Naive thymus-derived CD4-positive, alpha-beta T cell (primary cell): ENCODE measurements at regions not wholly inside any gene's neighbourhood (a gene's known extent, or its start where the extent isn't known, plus 50 kb on each side); places are given as distances from the start of the nearest gene placed in this dataset.

Source experiments
- ATAC-seq: fragments of 150-1000 bp; cut with Tn5 transposase; 2 replicates; pipeline ENCODE4 v1.10.0; 2021; ENCODE audit warnings: mild to moderate bottlenecking, moderate library complexity
- CTCF ChIA-PET: fragments of 350-600 bp; sonication (Branson Sonifier 250); formaldehyde crosslinking; loops from one replicate; lab custom pipeline; 2021; ENCODE audit warnings: antibody characterized with exemption; lab: Charles Lee
- POLR2A ChIA-PET: fragments of 350-600 bp; sonication (Branson Sonifier 250); formaldehyde crosslinking; loops from one replicate; lab custom pipeline; 2021; ENCODE audit warnings: antibody characterized with exemption, inconsistent platforms; lab: Charles Lee
- DNase-seq, 9 donors: peaks; one replicate each; pipeline versions ENCODE4 v3.0.0 to v3.0.0-alpha.2; 2020 to 2022; ENCODE audit warnings: mixed read lengths in 1 of 9
- H3K27ac ChIP-seq: one replicate; pipeline ENCODE4 v1.7.0; 2013; ENCODE audit warnings: mild to moderate bottlenecking, low read depth, low read length, moderate library complexity
- H3K27me3 ChIP-seq, 2 donors: one replicate each; pipeline ENCODE4 v1.7.0; 2013; ENCODE audit warnings: low read length in 2 of 2, mild to moderate bottlenecking in 2 of 2, moderate library complexity in 2 of 2; ENCODE audit not compliant: control insufficient read depth in 2 of 2, insufficient read depth in 2 of 2
- H3K36me3 ChIP-seq, 3 experiments: 1 replicate in 2 of 3; 2 replicates in 1 of 3; pipeline ENCODE4 v1.7.0; 2013; ENCODE audit warnings: low read length in 3 of 3, mild to moderate bottlenecking in 3 of 3, moderate library complexity in 1 of 3; ENCODE audit not compliant: insufficient read depth in 3 of 3, control insufficient read depth in 2 of 3
- H3K4me1 ChIP-seq, 2 donors: one replicate each; pipeline ENCODE4 v1.7.0; 2013; ENCODE audit warnings: low read length in 2 of 2, mild to moderate bottlenecking in 2 of 2, moderate library complexity in 1 of 2; ENCODE audit not compliant: control insufficient read depth in 2 of 2, insufficient read depth in 2 of 2
- H3K4me3 ChIP-seq: 2 replicates; pipeline ENCODE4 v1.7.0; 2013; ENCODE audit warnings: mild to moderate bottlenecking, low read length
- H3K9me3 ChIP-seq, 3 experiments: 1 replicate in 2 of 3; 2 replicates in 1 of 3; pipeline ENCODE4 v1.7.0; 2013; ENCODE audit warnings: low read length in 3 of 3; ENCODE audit not compliant: control insufficient read depth in 2 of 3
- H3K27ac Mint-ChIP-seq, 9 donors: one replicate each; pipeline ENCODE4 v1.8.0; 2020 to 2022; ENCODE audit warnings: mixed read lengths in 9 of 9, mild to moderate bottlenecking in 8 of 9, moderate library complexity in 5 of 9, inconsistent platforms in 2 of 9
- H3K27me3 Mint-ChIP-seq, 5 donors: one replicate each; pipeline ENCODE4 v1.8.0; 2021 to 2022; ENCODE audit warnings: mixed read lengths in 5 of 5, mild to moderate bottlenecking in 1 of 5
- H3K36me3 Mint-ChIP-seq, 5 donors: one replicate each; pipeline ENCODE4 v1.8.0; 2020 to 2022; ENCODE audit warnings: mixed read lengths in 5 of 5, mild to moderate bottlenecking in 3 of 5, inconsistent platforms in 1 of 5
- H3K4me1 Mint-ChIP-seq, 7 donors: one replicate each; pipeline ENCODE4 v1.8.0; 2020 to 2022; ENCODE audit warnings: mixed read lengths in 7 of 7, mild to moderate bottlenecking in 3 of 7, inconsistent platforms in 1 of 7
- H3K4me3 Mint-ChIP-seq, 10 donors: one replicate each; pipeline ENCODE4 v1.8.0; 2020 to 2022; ENCODE audit warnings: mild to moderate bottlenecking in 10 of 10, mixed read lengths in 10 of 10, moderate library complexity in 6 of 10, inconsistent platforms in 2 of 10
- H3K9me3 Mint-ChIP-seq, 11 donors: one replicate each; pipeline ENCODE4 v1.8.0; 2020 to 2022; ENCODE audit warnings: mixed read lengths in 11 of 11, mild to moderate bottlenecking in 4 of 11, inconsistent platforms in 1 of 11, moderate library complexity in 1 of 11
- intact Hi-C, 2 donors: fragments of 100-400 bp; cut with micrococcal nuclease; formaldehyde crosslinking; loops; one replicate each; pipeline ENCODE4 v1.15.1; 2023

- Mint-ChIP-seq H3K27me3 (peaks cover 0 to 10% (median 0%) of the 10 kb centered on the region in 5 donors), H3K27ac (no peak overlapping the region), H3K9me3 (peaks cover 0 to 10% (median 0%) of the 10 kb centered on the region in 11 donors), H3K4me1 (no peaks in the 10 kb centered on the region), H3K4me3 (no peak overlapping the region), H3K36me3 (no peaks in the 10 kb centered on the region)
- ChIA-PET POLR2A (no interaction called here), CTCF (no interaction called here)
- H3K9me3 ChIP-seq: no peaks in the 10 kb centered on the region
- intact Hi-C loops: no loop called here
- no peak overlapping the region for H3K27ac ChIP-seq
- no peaks in the 10 kb centered on the region for H3K27me3 ChIP-seq
- H3K36me3 ChIP-seq: no peaks in the 10 kb centered on the region
- H3K4me3 ChIP-seq: no peak overlapping the region
- ATAC-seq (no peak), DNase-seq (no peak)
- H3K4me1 ChIP-seq: no peaks in the 10 kb centered on the region
These were observed 287.0 kb upstream of the ESRRG start for GRCh38 chr1:217010253-217010652.

DNA sequence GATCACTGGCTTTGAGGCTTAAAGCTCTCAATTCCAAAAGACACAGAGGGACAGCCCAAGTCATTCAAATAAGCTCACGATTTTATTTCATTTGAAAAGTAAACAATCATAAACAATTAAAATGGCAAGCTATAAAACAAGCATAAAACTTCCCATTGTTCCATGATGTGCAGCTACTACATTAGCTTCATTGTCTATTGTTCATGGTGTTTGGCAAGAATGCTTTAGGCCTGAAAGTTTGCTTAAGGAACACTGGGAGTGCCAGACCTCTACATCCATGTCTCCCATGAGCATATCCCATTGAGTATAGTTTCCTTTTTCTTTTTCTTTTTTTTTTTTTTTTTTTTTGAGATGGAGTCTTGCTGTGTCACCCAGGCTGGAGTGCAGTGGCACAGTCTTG, 286.1 kb upstream of the ESRRG start:
- Histone ChIP-seq H3K36me3 (no peaks in the 10 kb centered on the region), H3K4me3 (no peak overlapping the region), H3K9me3 (no peaks in the 10 kb centered on the region), H3K27ac (no peak overlapping the region), H3K4me1 (no peaks in the 10 kb centered on the region), H3K27me3 (no peaks in the 10 kb centered on the region)
- Mint-ChIP-seq H3K4me3 (no peak overlapping the region), H3K27me3 (peaks cover 0 to 10% (median 0%) of the 10 kb centered on the region in 5 donors), H3K4me1 (no peaks in the 10 kb centered on the region), H3K9me3 (peaks cover 0 to 10% (median 0%) of the 10 kb centered on the region in 11 donors), H3K36me3 (no peaks in the 10 kb centered on the region), H3K27ac (no peak overlapping the region)
- CTCF ChIA-PET: no interaction called here
- DNase-seq (no peak), ATAC-seq (no peak)
- POLR2A ChIA-PET: no interaction called here
- intact Hi-C loops: no loop called here

DNA sequence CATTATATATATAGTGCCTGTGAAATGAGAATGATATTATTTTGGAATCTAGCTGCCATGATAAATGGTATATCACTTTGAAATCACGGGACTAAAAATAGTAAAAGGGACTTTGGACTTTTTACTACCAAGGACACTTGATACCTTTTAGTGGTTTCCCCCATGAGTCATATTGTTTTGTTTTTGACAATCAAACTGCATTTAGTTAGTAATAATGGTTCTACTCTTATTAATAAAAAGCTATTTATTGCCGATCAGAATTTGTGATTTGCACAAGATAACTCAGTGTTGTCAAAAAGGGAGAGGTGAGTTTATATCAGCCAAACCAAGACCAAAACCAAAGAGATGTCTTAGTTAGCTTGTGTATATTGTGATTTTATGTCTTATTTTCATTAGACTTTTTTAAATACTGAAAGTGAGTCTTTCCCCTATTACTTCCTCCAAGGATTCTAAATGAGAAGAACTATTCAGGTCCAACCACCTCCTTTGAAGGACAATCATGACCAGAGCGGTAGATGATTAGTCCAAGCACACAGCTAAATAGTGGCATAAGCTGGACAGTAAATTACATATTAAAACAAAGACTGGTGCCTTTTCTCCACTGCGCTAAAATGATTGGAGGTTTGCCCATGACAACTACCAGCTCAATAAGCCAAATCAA, 281.7 kb upstream of the ESRRG start:
- no peaks in the 10 kb centered on the region for H3K36me3 Mint-ChIP-seq
- POLR2A ChIA-PET: no interaction called here
- peaks cover 0 to 3% (median 0%) of the 10 kb centered on the region in 5 donors for H3K27me3 Mint-ChIP-seq
- no peak overlapping the region for H3K4me3 Mint-ChIP-seq
- intact Hi-C loops: no loop called here
- no peak overlapping the region for H3K27ac ChIP-seq
- H3K9me3 Mint-ChIP-seq: peaks cover 0 to 7% (median 0%) of the 10 kb centered on the region in 11 donors
- no peaks in the 10 kb centered on the region for H3K9me3 ChIP-seq
- no peaks in the 10 kb centered on the region for H3K36me3 ChIP-seq
- H3K4me3 ChIP-seq: no peak overlapping the region
- CTCF ChIA-PET: no interaction called here
- H3K4me1 ChIP-seq: no peaks in the 10 kb centered on the region
- H3K27me3 ChIP-seq: no peaks in the 10 kb centered on the region
- ATAC-seq: no peak
- no peak for DNase-seq
- H3K27ac Mint-ChIP-seq: no peak overlapping the region
- no peaks in the 10 kb centered on the region for H3K4me1 Mint-ChIP-seq

- intact Hi-C loops: no loop called here
- H3K9me3 Mint-ChIP-seq: peaks cover 0 to 7% (median 0%) of the 10 kb centered on the region in 11 donors
- DNase-seq: no peak
- no peaks in the 10 kb centered on the region for H3K36me3 ChIP-seq
- no peaks in the 10 kb centered on the region for H3K9me3 ChIP-seq
- no peak for ATAC-seq
- no peak overlapping the region for H3K27ac Mint-ChIP-seq
- H3K27ac ChIP-seq: no peak overlapping the region
- H3K4me1 Mint-ChIP-seq: no peaks in the 10 kb centered on the region
- H3K4me1 ChIP-seq: no peaks in the 10 kb centered on the region
- no peaks in the 10 kb centered on the region for H3K36me3 Mint-ChIP-seq
- POLR2A ChIA-PET: no interaction called here
- CTCF ChIA-PET: no interaction called here
- H3K4me3 ChIP-seq: no peak overlapping the region
- H3K27me3 Mint-ChIP-seq: peaks cover 0 to 3% (median 0%) of the 10 kb centered on the region in 5 donors
- H3K27me3 ChIP-seq: no peaks in the 10 kb centered on the region
- H3K4me3 Mint-ChIP-seq: no peak overlapping the region
These were observed 280.1 kb upstream of the ESRRG start for GRCh38 chr1:217003355-217003754.

DNA sequence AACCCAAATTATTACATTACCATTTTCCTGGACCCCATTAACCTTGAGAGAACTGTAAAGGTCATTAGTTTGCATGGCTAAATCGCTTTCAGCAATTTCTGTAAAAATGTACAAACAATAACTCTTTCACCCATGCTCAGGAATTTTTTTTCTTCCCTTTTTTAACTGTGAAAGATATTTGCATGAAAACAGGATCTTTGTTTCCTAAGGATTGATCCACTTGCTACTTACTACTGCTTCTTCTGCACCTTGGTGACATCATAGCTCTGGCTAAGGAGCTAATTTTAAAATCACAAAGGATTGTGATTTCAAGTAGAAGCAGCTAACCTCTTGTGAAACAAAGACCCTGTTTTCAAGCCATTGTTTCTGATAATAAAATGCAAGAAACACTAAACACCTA, 274.6 kb upstream of the ESRRG start:
- no peak overlapping the region for H3K27ac Mint-ChIP-seq
- H3K4me1 Mint-ChIP-seq: no peaks in the 10 kb centered on the region
- peaks cover 0 to 17% (median 2%) of the 10 kb centered on the region in 11 donors for H3K9me3 Mint-ChIP-seq
- Histone ChIP-seq H3K4me3 (no peak overlapping the region), H3K9me3 (no peaks in the 10 kb centered on the region), H3K4me1 (no peaks in the 10 kb centered on the region), H3K27ac (no peak overlapping the region), H3K36me3 (no peaks in the 10 kb centered on the region), H3K27me3 (no peaks in the 10 kb centered on the region)
- intact Hi-C loops: no loop called here
- POLR2A ChIA-PET: no interaction called here
- H3K27me3 Mint-ChIP-seq: peaks cover 0 to 3% (median 0%) of the 10 kb centered on the region in 5 donors
- CTCF ChIA-PET: no interaction called here
- no peaks in the 10 kb centered on the region for H3K36me3 Mint-ChIP-seq
- DNase-seq (no peak), ATAC-seq (no peak)
- no peak overlapping the region for H3K4me3 Mint-ChIP-seq

DNA sequence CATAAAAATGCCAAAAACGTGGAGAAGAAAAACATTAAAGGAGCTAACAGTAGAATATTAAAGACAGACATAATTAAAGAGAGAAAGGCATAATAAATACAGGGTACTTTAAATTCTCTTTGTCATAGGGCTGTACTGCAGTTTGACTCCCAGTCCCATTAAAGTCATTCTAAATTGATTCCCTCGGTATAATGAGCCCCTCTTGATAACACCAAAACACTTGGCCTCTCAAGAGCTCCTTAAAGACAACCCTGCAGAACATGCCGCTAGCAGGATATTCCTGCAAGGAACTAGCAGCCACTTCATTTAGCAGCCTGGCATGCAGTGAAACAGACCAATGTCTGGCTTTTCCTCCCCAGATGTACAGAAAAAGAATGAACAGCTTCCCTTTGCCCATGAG, 273.8 kb upstream of the ESRRG start:
- no peaks in the 10 kb centered on the region for H3K9me3 ChIP-seq
- H3K4me3 Mint-ChIP-seq: no peak overlapping the region
- no peaks in the 10 kb centered on the region for H3K4me1 ChIP-seq
- no peak overlapping the region for H3K27ac Mint-ChIP-seq
- no peak overlapping the region for H3K27ac ChIP-seq
- no peak overlapping the region for H3K4me3 ChIP-seq
- peaks cover 0 to 20% (median 4%) of the 10 kb centered on the region in 11 donors for H3K9me3 Mint-ChIP-seq
- no peak for DNase-seq
- POLR2A ChIA-PET: no interaction called here
- no peaks in the 10 kb centered on the region for H3K4me1 Mint-ChIP-seq
- H3K27me3 Mint-ChIP-seq: peaks cover 0 to 3% (median 0%) of the 10 kb centered on the region in 5 donors
- no peaks in the 10 kb centered on the region for H3K27me3 ChIP-seq
- no peaks in the 10 kb centered on the region for H3K36me3 Mint-ChIP-seq
- CTCF ChIA-PET: no interaction called here
- no peak for ATAC-seq
- H3K36me3 ChIP-seq: no peaks in the 10 kb centered on the region
- intact Hi-C loops: no loop called here

GRCh38 chr1:216984536-216984935, 261.3 kb upstream of the ESRRG start:
- DNase-seq (no peak), ATAC-seq (no peak)
- no peaks in the 10 kb centered on the region for H3K36me3 Mint-ChIP-seq
- CTCF ChIA-PET: no interaction called here
- H3K4me1 Mint-ChIP-seq: no peaks in the 10 kb centered on the region
- H3K4me3 Mint-ChIP-seq: no peak overlapping the region
- peaks cover 0 to 19% (median 7%) of the 10 kb centered on the region in 11 donors for H3K9me3 Mint-ChIP-seq
- Histone ChIP-seq H3K27ac (no peak overlapping the region), H3K4me1 (no peaks in the 10 kb centered on the region), H3K36me3 (no peaks in the 10 kb centered on the region), H3K9me3 (no peaks in the 10 kb centered on the region), H3K4me3 (no peak overlapping the region), H3K27me3 (no peaks in the 10 kb centered on the region)
- intact Hi-C loops: no loop called here
- POLR2A ChIA-PET: no interaction called here
- peaks cover 0 to 4% (median 0%) of the 10 kb centered on the region in 5 donors for H3K27me3 Mint-ChIP-seq
- no peak overlapping the region for H3K27ac Mint-ChIP-seq
